Lower leg skin (tissue), 4 donors: ENCODE measurements at regions not wholly inside any gene's neighbourhood (a gene's known extent, or its start where the extent isn't known, plus 50 kb on each side); places are given as distances from the start of the nearest gene placed in this dataset.
"Not testable (repeated sequence)": the region's sequence is repeated elsewhere in the genome, so short reads cannot be mapped to it uniquely, and the experiment has no call there.

ENCODE experiments used
- DNase-seq, 2 donors: peaks; one replicate each; pipeline ENCODE4 v3.0.0-alpha.2; 2019; ENCODE audit warnings: low spot score in 2 of 2
- H3K4me3 ChIP-seq: fragments of 200-600 bp; sonication (generic); 2 replicates; pipeline ENCODE4 v1.5.1; 2017; ENCODE audit warnings: mild to moderate bottlenecking, low read depth; ENCODE audit not compliant: poor library complexity, severe bottlenecking
- POLR2A ChIP-seq, 2 donors: fragments of 450-650 bp; IDR thresholded peaks; one replicate each; pipeline ENCODE4 v1.6.1; 2016 to 2017; ENCODE audit warnings: antibody characterized with exemption in 2 of 2, mild to moderate bottlenecking in 1 of 2, moderate library complexity in 1 of 2
- WGBS, 2 donors: methylation state at CpG; one replicate each; pipeline ENCODE4 v1.1.5; 2018; 5-methylcytosine and 5-hydroxymethylcytosine counted together
- intact Hi-C: fragments of 100-400 bp; cut with DNase I; formaldehyde crosslinking; loops from one replicate; pipeline ENCODE4 v1.15.0; 2023; ENCODE audit warnings: low total_unique reads
- TF ChIP-seq, protein P1 (sequence below), 3 donors: fragments of 450-650 bp; IDR thresholded peaks; one replicate each; pipeline ENCODE4 v1.5.1; 2016; ENCODE audit warnings: antibody characterized with exemption in 3 of 3, mild to moderate bottlenecking in 3 of 3, moderate library complexity in 2 of 3

DNA sequence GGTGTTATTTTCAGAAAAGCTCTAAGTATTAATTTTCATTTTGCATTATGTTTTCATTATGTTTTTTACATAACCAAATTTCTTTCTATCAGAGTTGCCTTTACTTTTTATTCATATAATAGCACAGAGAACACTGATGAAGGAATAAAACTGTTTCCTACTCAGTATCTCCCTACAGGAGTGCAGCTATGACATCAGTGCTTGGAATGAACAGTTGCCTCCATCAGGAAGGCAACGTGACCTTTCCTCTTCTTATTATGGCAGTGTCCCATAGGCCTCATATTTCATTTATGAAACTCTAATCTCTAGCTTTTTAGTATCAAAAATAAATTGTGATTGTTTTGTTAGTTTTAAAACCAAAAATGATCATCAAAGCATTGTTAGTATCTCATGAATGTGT lies 712.8 kb downstream of the CD109 start:
- DNase-seq: no peak
- WGBS, 2 donors: 37 to 41% methylated on average over 1 of the region's 1 CpG
- H3K4me3 ChIP-seq: no peak overlapping the region
- intact Hi-C loops: no loop called here
- TF ChIP-seq, protein P1, sequence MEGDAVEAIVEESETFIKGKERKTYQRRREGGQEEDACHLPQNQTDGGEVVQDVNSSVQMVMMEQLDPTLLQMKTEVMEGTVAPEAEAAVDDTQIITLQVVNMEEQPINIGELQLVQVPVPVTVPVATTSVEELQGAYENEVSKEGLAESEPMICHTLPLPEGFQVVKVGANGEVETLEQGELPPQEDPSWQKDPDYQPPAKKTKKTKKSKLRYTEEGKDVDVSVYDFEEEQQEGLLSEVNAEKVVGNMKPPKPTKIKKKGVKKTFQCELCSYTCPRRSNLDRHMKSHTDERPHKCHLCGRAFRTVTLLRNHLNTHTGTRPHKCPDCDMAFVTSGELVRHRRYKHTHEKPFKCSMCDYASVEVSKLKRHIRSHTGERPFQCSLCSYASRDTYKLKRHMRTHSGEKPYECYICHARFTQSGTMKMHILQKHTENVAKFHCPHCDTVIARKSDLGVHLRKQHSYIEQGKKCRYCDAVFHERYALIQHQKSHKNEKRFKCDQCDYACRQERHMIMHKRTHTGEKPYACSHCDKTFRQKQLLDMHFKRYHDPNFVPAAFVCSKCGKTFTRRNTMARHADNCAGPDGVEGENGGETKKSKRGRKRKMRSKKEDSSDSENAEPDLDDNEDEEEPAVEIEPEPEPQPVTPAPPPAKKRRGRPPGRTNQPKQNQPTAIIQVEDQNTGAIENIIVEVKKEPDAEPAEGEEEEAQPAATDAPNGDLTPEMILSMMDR (IDR thresholded peaks at IDR 0.05): no peak
- TF ChIP-seq POLR2A (IDR thresholded peaks at IDR 0.05): no peak

DNA sequence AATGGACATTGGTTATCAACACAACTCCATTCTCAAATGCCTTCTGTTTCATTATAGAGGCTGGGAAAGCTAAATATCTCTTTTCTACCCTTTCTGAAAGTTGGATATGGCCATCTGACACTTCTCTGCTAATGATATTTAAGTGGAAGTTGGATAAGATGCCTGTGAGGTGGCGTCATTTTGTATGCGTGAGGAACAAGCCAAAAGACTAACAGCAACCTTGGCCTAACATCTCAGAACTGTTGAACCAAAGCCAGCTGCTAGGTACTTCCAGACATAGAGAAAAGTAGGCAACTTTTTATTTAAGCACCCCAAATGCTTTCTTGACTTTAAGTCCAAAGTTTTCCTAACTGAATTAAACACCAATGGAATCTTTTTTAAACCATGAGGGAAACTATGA lies 708.4 kb downstream of the CD109 start:
- intact Hi-C loops: no loop called here
- 52 to 69% methylated on average over 2 of the region's 2 CpGs for WGBS, 2 donors

DNA sequence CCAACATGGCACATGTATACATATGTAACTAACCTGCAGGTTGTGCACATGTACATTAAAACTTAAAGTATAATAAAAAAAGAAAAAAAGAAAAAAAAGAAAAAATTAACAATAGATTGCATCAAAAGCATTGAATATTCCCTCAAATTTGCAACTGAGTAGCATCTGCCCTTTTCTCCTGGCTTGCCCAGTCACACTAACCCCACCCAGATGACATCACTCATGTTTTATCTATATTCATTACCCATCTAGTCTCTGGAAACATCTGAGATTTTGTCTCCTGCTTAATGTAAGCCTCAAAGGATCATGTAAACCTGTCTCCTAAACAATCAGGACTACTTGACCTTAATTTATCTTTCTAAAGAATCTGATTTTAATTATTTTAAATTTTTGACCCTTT lies 706.8 kb downstream of the CD109 start:
- H3K4me3 ChIP-seq: no peak overlapping the region
- intact Hi-C loops: no loop called here
- no peak for TF ChIP-seq POLR2A (IDR thresholded peaks at IDR 0.05)
- TF ChIP-seq, protein P1 (IDR thresholded peaks at IDR 0.05): no peak
- DNase-seq: no peak

More for the DNA sequence above, 708.4 kb downstream of the CD109 start:
- no peak overlapping the region for H3K4me3 ChIP-seq
- no peak for TF ChIP-seq POLR2A (IDR thresholded peaks at IDR 0.05)
- TF ChIP-seq, protein P1 (IDR thresholded peaks at IDR 0.05): no peak
- DNase-seq: no peak

DNA sequence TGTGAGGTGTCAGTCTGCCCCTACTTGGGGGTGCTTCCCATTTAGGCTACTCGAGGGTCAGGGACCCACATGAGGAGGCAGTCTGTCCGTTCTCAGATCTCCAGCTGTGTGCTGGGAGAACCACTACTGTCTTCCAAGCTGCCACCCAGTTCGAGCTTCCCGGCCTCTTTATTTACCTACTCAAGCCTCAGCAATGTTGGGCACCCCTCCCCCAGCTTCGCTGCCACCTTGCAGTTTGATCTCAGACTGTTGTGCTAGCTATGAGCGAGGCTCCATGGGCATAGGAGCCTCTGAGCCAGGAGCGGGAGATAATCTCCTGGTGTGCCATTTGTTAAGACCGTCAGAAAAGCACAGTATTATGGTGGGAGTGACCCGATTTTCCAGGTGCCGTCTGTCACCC lies 682.4 kb downstream of the CD109 start:
- H3K4me3 ChIP-seq, intact Hi-C loops: not testable (repeated sequence)
- WGBS, 2 donors: 87% methylated on average over 10 of the region's 10 CpGs
- DNase-seq: peak in 1 of 2 donors; percentile 68

DNA sequence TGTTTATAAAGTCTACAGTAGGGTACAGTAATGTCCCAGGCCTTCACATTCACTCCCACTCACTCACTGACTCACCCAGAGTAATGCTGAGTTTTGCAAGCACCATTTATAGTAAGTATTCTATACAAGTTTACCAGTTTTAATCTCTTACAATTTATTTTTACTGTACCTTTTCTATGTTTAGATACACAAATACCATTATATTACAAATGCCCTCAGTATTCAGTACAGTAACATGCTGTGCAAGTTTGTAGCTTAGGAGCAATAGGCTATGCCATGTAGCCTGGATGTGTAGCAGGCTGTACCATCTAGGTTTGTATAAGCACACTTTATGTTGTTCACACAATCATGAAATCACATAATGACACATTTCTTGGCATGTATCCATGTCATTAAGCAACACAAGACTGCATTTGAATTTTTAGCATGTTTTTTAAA lies 673.6 kb downstream of the CD109 start:
- intact Hi-C loops: no loop called here
- DNase-seq: no peak
- no peak for TF ChIP-seq POLR2A (IDR thresholded peaks at IDR 0.05)
- TF ChIP-seq, protein P1 (IDR thresholded peaks at IDR 0.05): no peak
- no peak overlapping the region for H3K4me3 ChIP-seq

DNA sequence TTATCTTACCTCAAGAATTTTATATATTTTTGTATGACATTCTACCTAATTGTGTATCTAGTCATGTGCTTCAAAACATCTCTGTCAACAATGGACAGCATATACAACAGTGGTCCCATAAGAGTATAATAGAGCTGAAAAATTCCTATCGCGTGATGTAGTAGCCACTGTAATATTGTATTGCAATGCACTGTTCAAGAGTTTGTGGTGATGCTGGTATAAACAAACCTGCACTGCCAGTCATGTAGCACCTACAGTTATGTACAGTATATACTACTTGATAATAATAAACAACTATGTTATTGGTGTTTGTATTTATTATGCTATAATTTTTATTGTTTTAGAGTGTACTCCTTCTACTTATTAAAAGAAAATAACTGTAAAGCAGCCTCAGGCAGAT lies 672.7 kb downstream of the CD109 start:
- TF ChIP-seq POLR2A (IDR thresholded peaks at IDR 0.05): no peak
- TF ChIP-seq, protein P1 (IDR thresholded peaks at IDR 0.05): no peak
- DNase-seq: no peak
- intact Hi-C loops: no loop called here

More for the DNA sequence above, 672.7 kb downstream of the CD109 start:
- WGBS, 2 donors: 96 to 97% methylated on average over 2 of the region's 2 CpGs
- H3K4me3 ChIP-seq: no peak overlapping the region
